Stimulated activated CD8-positive, alpha-beta memory T cell treated with anti-CD3 and anti-CD28 coated beads, Interleukin-7, amount 100 ng/mL, for 1 hour (primary cell): ENCODE measurements at regions not wholly inside any gene's neighbourhood (a gene's known extent, or its start where the extent isn't known, plus 50 kb on each side); places are given as distances from the start of the nearest gene placed in this dataset.
"Not testable (repeated sequence)": the region's sequence is repeated elsewhere in the genome, so short reads cannot be mapped to it uniquely, and the experiment has no call there.

Experiments
- DNase-seq, 2 donors: peaks; one replicate each; pipeline ENCODE4 v3.0.0-alpha.2; 2020; ENCODE audit warnings: low read depth in 2 of 2

DNA sequence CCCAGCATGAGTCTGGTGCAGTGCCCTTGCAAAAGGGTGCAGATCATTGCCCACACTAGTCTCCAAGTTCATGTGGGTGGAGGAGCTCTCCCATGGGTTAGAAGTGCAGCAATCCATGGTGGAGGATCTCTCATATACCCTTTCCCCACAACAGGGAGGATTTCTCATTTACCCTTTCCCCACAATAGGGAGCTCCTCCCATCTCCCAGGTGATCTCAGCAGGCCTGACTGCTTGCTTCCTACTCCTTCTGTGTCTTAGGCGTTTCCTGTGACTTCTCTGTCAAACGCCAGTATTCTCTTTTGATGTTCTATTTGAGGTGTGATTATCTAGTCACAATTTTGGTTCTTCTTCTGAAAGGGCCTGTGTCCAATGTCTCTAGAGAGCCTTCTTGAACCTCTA, 133.8 kb upstream of the RFX3 start:
- DNase-seq, result no peak

DNA sequence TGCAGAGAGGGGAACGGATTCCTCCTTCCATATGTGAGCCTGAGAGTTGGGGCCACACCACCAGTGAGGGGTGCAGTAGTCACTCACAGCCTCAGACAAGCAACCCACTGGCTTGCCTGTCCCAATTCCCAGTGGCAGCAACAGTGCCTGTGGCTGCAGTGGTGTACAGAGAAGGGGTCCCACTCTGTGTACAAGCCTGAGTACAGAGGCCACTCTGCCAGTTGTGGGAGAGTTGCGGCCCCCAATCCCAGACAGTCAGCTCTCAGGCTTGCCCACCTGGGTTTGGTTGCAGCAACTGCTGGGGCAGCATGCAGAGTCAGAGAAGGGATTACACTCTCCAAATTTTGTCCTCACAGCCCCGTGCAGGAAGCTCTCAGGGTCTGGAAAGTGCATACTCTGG, 133.2 kb upstream of the RFX3 start:
- no peak for DNase-seq

- no peak for DNase-seq
Measured at GRCh38 chr9:3656224-3656623, 130.4 kb upstream of the RFX3 start.

DNA sequence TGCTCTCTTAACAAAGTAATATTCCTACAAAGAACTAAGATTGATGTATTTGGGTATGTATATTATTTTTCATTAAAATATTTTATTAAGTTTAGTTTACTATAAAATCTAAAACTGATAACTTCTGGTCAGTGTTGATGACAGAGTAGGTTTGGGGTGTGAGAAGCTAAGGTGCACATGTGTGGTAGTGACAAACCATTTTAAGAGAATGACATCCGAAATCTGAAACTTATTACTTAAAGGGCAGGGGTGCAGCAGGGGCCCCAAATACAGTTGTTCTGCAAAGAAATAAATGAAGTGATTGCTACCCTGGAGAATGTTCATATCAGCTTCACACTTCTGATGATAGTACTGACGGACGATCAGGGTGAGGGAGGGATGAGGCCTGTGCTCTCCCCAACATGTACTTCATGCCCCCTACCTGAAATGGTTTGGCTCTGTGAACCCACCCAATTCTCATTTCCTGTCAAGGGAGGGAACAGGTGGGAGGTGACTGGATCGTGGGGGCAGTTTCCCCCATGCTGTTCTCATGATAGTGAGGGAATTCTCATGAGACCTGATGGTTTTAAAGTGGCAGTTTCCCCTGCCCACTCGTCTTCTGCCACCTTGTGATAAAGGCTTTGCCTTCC, 125.3 kb upstream of the RFX3 start:
- no peak for DNase-seq

GRCh38 chr9:3648722-3649246, 123.0 kb upstream of the RFX3 start:
- DNase-seq, result no peak

DNA sequence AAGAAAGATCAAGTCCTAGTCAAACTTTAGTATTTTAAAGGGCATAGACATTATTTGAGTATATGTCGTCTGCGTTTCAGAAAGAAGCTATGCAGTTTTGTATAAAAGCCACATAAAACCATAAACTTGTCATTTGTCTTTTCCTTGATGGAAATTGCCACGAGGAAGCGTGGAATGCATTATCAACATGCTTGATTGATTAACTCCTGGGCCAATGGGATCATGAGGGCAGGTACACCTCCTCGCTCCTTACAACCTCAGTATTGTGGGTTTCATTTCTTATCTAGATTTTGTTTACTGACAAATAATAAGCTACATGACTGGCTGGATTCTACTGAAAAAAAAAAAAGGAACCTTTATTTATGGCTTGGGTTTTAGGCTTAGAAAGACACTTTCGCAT, 122.5 kb upstream of the RFX3 start:
- DNase-seq, result no peak

DNA sequence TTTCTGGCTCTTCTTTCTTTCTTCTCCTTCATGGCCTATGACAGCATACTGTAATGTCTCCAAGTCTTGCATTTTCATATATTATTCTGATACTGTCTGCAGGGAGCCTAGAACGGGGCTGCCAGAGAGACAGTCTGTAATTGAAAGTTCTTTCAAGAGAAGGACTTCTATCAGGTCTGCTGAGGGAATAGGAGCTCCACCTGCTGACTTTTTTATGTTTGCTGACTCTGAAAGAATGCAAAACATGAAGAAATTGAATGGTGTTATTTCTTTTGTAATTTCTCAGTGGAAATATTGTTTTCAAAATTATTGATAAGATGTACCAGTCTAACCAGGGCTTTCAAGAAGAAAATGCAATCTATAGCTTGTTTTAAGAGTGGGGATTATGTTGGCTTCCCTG, 121.9 kb upstream of the RFX3 start:
- DNase-seq, result no peak

DNA sequence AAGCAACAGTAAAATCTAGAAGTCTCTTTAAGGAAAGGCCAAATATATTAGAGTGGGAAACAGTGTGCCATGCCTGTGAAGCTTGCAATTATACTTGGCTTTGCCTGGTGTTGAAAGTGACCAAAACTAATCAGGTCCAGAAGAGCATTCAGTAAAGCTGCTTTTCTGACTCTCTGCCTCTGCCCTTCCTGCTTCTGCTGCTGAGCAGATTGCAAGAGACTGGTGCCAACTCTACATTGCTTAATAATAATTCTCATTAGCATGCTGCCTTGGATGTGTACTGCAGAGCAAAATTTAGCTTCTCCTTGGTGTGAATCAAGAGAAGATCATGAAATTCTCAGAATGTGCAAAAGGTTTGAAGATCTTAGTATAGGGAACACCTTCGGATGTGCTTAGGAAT, 120.4 kb upstream of the RFX3 start:
- no peak for DNase-seq

DNA sequence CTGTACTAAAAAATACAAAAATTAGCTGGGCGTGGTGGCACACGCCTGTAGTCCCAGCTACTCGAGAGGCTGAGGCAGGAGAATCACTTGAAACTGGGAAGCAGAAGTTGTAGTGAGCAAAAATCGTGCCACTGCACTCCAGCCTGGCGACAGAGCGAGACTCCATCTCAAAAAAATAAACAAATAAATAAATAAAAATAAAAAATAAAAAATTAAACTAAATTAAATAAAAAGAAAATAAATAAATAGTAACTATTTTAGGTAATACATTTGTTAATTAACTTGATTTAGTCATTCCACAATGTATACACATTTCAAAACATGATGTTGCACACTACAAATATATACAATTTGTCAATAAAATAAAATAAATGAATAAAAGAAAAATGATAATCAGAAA, 116.3 kb upstream of the RFX3 start:
- DNase-seq, result not testable (repeated sequence)

- DNase-seq, result no peak
Measured at GRCh38 chr9:3629495-3629894, 103.7 kb upstream of the RFX3 start.

GRCh38 chr9:3628239-3628638, 102.4 kb upstream of the RFX3 start:
- no peak for DNase-seq

DNA sequence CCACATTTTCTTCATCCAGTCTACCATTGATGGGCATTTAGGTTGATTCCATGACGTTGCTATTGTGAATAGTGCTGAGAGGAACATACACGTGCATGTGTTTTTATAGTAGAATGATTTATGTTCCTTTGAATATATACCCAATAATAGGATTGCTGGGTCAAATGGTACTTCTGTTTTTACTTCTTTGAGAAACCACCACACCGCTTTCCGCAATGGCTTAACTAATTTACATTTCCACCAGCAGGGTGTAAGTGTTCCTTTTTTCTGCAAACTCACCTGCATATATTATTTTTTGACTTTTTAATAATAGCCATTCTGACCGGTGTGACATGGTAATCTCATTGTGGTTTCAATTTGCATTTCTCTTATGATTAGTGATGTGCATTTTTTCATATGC, 82.2 kb upstream of the RFX3 start:
- no peak for DNase-seq

DNA sequence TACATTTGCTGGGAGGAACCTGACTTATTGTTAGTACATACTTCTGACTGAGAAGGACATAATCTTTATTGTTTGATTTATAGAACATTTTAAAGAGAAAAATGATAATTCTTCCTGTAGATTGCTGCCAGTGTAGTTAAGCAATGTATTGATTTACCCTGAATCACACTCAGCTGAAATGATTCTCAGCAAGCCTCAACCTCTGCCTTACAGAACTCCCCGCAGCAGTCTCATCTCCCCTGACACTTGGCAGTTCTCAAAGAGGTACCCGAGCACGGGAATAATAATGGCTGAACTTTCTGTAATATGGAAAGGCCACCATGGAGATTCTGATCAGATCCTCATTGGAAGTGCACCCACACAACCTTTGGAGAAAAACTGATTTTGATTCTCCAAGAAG, 74.9 kb upstream of the RFX3 start:
- no peak for DNase-seq

DNA sequence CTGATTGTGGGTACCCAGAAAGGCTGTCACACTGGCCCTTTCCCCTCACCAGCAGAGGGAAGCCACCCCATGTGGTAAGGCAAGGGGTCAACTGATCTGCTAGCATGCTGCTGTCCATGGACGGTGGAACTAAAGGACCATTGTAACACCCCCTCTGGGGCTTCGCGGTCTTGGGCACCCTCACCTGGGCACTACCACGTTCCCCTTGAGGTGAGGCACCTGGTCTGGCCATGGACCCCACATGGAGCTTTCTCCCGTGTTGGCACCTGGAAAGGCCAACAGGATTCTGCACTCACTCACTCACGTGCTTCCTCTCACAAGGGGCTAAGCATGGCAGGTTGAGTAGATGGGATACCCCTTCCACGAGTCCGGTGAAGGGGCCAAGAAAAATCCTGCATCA, 72.0 kb upstream of the RFX3 start:
- no peak for DNase-seq

DNA sequence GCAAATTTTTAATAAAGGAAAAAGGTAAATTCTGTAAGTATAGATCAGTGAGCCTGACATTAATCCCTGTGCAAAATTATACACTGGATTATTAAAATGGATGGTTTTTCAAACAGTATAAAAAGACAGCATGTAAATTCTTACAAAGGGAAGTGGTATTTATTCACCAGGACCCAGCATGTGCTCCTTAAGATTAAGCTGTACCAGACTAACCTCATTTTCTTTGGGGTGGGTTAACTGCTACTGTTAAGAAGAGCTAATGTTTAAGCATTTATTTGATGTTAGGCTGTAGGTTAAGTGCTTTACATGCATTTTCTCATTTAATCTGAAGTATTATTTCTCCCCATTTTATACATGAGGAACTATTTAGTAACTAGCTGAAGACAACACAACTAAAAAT, 60.3 kb upstream of the RFX3 start:
- no peak for DNase-seq

GRCh38 chr9:3585606-3586005, 59.8 kb upstream of the RFX3 start:
- DNase-seq, result no peak

DNA sequence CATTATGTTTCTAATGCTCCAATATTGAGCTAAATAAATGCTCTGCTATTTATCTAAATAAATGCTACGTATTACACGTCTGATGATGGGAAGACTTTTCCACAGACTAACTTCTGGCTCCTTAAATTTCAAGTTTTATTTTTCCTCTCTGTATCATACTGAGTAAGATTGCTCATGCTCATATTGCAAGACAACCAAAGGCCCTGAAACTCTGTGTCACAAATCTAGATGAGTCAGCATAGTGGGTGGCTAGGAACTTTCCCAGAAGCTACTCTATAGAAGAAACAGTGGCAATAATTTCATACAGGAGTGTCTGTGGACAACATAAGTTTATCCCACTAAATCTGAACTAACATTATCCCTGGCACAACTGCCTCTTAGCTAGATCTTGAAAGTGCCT, 53.0 kb upstream of the RFX3 start:
- no peak for DNase-seq

DNA sequence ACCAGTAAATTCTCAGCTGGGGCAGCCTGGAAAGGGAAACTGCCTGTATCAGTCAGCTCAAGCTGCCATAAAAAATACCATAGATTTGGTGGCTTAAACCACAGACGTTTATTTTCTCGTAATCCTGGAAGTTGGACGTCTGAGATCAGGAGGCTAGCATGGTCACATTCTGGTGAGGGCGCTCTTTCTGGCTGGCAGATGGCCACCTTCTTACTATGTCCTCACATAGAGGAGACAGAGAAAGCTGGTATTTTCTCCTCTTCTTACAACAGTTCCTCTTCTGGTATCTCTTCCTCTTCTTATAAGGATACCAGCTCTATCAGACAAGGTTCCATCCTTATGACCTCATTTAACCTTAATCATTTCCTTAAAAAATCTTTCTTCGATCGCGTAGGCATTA, 50.5 kb upstream of the RFX3 start:
- no peak for DNase-seq

DNA sequence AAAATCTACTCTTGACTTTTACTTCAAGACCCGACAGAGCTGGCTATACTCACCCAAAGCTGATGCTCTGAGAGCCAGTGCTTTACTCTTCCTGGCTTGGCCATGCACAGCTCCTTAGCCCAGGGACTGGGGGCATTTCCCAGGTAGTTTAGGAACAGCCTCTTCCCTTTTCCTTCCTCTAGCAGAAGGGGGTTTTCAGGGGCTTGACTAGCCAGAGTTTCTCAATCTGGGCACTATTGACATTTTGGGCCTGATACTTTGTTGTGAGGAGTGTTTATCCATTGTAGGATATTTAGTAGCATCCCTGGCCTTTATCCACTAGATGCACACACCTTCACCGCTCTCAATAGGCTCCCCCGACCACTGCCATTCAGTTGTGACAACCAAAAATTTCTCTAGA, 50.0 kb upstream of the RFX3 start:
- no peak for DNase-seq
